Gastroesophageal sphincter (tissue), 3 donors: ENCODE measurements at regions not wholly inside any gene's neighbourhood (a gene's known extent, or its start where the extent isn't known, plus 50 kb on each side); places are given as distances from the start of the nearest gene placed in this dataset.

Source experiments
- CTCF ChIP-seq, 4 experiments: fragments of 200-600 bp in 2 of 4; fragments of 450-650 bp in 2 of 4; sonication (generic) in 1 of 4; IDR thresholded peaks; one replicate each; pipeline ENCODE4 v1.5.1; 2017 to 2019; ENCODE audit warnings: antibody characterized with exemption in 4 of 4, mild to moderate bottlenecking in 2 of 4, moderate library complexity in 2 of 4
- EP300 ChIP-seq: sonication (generic); formaldehyde crosslinking; IDR thresholded peaks from one replicate; pipeline ENCODE4 v1.6.1; 2017; ENCODE audit warnings: antibody characterized with exemption, mild to moderate bottlenecking
- POLR2A ChIP-seq, 2 donors: fragments of 450-650 bp; IDR thresholded peaks; one replicate each; pipeline ENCODE4 v1.6.1; 2017; ENCODE audit warnings: antibody characterized with exemption in 2 of 2, mild to moderate bottlenecking in 2 of 2, moderate library complexity in 1 of 2
- POLR2AphosphoS5 ChIP-seq: sonication (generic); formaldehyde crosslinking; IDR thresholded peaks from one replicate; pipeline ENCODE4 v1.6.1; 2017; ENCODE audit warnings: antibody characterized with exemption

- no peak for TF ChIP-seq CTCF (IDR thresholded peaks at IDR 0.05)
- no peak for TF ChIP-seq POLR2AphosphoS5
- no peak for TF ChIP-seq POLR2A (IDR thresholded peaks at IDR 0.05)
- no peak for TF ChIP-seq EP300
These were observed 161.8 kb upstream of the SLC38A2 start for GRCh38 chr12:46534327-46534840.
